Memory B cell (primary cell): ENCODE measurements at regions not wholly inside any gene's neighbourhood (a gene's known extent, or its start where the extent isn't known, plus 50 kb on each side); places are given as distances from the start of the nearest gene placed in this dataset.

Experiments used
- ATAC-seq: fragments of 150-1000 bp; cut with Tn5 transposase; 2 replicates; pipeline ENCODE4 v1.10.0; 2021; ENCODE audit warnings: low read depth, mild to moderate bottlenecking, moderate library complexity
- DNase-seq, 2 donors: peaks; one replicate each; pipeline ENCODE4 v3.0.0; 2022; ENCODE audit warnings: low spot score in 2 of 2
- H3K27ac Mint-ChIP-seq: one replicate; pipeline ENCODE4 v1.8.0; 2022; ENCODE audit warnings: mild to moderate bottlenecking, moderate library complexity, mixed read lengths
- H3K27me3 Mint-ChIP-seq: one replicate; pipeline ENCODE4 v1.8.0; 2022; ENCODE audit warnings: mixed read lengths
- H3K36me3 Mint-ChIP-seq: one replicate; pipeline ENCODE4 v1.8.0; 2022; ENCODE audit warnings: mild to moderate bottlenecking, mixed read lengths
- H3K4me1 Mint-ChIP-seq: one replicate; pipeline ENCODE4 v1.8.0; 2022; ENCODE audit warnings: mixed read lengths
- H3K4me3 Mint-ChIP-seq: one replicate; pipeline ENCODE4 v1.8.0; 2022; ENCODE audit warnings: mild to moderate bottlenecking, moderate library complexity, mixed read lengths
- H3K9me3 Mint-ChIP-seq: one replicate; pipeline ENCODE4 v1.8.0; 2022; ENCODE audit warnings: mixed read lengths

DNA sequence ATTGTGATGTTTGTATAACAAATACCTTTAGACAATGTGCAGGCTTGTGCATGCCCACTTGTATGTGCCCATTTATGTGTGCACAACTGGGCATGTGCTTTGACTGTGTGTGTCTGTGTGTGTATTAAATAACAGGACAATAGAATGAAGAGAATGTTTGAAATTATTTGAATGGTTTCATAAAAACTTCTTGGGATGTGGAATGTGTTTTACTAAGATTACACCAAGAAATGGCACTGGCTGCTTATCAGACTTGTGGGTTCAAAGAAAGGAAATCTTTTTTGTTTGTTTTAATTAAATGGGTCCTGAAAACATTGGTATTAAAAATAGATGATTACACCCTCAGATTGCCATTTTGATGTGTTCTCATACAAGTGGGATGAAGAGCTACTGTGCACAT is 191.6 kb upstream of the CCN2 start:
- H3K4me1 Mint-ChIP-seq, result no peaks in the 10 kb centered on the region
- no peaks in the 10 kb centered on the region for H3K36me3 Mint-ChIP-seq
- DNase-seq (no peak), ATAC-seq (no peak)
- no peaks in the 10 kb centered on the region for H3K9me3 Mint-ChIP-seq
- no peak overlapping the region for H3K4me3 Mint-ChIP-seq
- no peak overlapping the region for H3K27ac Mint-ChIP-seq
- H3K27me3 Mint-ChIP-seq, result peaks cover 3% of the 10 kb centered on the region

DNA sequence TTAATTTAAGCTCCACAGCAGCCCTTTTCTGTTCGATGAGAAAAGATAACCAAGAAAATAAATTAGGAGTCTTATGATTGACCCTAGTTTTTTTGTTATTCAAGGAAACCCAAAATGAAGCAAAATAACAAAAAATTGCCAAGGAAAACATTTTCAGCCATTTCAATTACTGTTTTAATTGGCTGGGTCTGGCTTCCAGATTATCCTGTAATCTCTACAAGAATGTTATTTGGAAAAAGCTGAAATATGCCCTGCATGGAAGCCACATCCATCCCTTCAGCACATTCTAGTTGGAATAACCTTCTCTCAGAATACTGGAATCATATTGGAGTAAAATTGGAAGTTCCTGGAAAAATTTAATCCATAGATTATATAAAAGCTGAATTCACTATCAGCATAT is 191.1 kb upstream of the CCN2 start:
- Mint-ChIP-seq H3K36me3 (no peaks in the 10 kb centered on the region), H3K27me3 (peaks cover 3% of the 10 kb centered on the region), H3K4me1 (peaks cover 3% of the 10 kb centered on the region), H3K27ac (no peak overlapping the region), H3K9me3 (no peaks in the 10 kb centered on the region), H3K4me3 (no peak overlapping the region)
- no peak for DNase-seq
- no peak for ATAC-seq

DNA sequence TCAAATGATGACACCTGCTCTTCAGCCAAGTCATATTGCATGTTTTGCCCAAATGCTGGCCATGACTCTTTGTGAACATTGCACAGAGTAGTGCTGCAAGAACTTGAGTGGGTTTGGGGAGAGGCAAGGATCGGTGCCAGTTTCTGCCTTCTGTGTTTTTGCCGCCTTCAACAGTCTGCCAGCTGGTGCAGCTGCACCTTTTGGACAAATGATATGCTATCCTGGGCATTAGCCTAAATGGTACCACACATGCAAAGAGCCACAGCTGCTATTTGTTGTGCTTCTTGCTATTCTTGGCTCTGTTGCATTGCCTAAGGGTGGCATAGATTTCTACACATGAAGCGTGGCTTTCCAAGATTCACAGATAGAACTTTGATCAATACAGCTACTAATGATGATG is 189.0 kb upstream of the CCN2 start:
- H3K27ac Mint-ChIP-seq, result no peak overlapping the region
- DNase-seq, result no peak
- H3K4me3 Mint-ChIP-seq, result no peak overlapping the region
- H3K27me3 Mint-ChIP-seq, result peaks cover 3% of the 10 kb centered on the region
- no peak for ATAC-seq
- peaks cover 5% of the 10 kb centered on the region for H3K4me1 Mint-ChIP-seq
- H3K36me3 Mint-ChIP-seq, result no peaks in the 10 kb centered on the region
- no peaks in the 10 kb centered on the region for H3K9me3 Mint-ChIP-seq

DNA sequence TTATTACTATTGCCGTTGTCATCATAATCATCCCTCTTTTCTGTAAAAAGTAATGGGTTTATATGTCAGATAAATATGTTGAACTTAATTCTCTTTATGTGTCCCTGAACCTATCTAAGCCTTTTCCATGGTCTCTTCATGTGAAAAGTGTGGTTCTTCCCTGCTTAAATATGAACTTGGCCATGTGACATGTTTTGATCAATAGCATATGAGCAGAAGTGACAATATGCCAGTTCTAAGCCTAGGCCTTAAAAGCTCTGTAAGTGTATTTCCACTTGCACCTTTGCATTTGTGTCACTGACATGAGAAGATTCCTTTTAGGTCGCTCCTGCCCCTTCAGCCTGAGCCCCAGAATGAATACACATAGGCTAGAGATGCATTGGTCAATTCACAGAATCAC is 188.4 kb upstream of the CCN2 start:
- ATAC-seq (no peak), DNase-seq (no peak)
- H3K36me3 Mint-ChIP-seq, result no peaks in the 10 kb centered on the region
- no peak overlapping the region for H3K27ac Mint-ChIP-seq
- no peak overlapping the region for H3K4me3 Mint-ChIP-seq
- H3K27me3 Mint-ChIP-seq, result peaks cover 2% of the 10 kb centered on the region
- no peaks in the 10 kb centered on the region for H3K9me3 Mint-ChIP-seq
- H3K4me1 Mint-ChIP-seq, result peaks cover 5% of the 10 kb centered on the region

DNA sequence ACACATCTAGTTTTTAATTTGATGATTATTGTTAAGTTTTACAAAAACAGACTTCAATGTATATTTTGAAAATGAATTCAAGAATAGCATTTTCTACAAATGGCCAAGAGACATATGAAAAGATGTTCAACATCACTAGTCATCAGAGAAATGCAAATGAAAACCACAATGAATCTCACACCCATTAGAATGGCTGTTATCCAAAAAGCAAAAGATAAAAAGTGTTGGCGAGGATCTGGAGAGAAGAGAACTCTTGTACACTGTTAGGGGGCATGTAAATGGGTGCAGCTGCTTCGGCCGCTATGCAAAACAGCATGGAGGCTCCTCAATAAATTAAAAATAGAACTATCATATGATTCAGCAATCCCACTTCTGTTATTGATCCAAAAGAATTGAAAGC is 185.8 kb upstream of the CCN2 start:
- ATAC-seq (no peak), DNase-seq (no peak)
- H3K27ac Mint-ChIP-seq, result no peak overlapping the region
- no peaks in the 10 kb centered on the region for H3K9me3 Mint-ChIP-seq
- H3K4me1 Mint-ChIP-seq, result peaks cover 17% of the 10 kb centered on the region
- H3K4me3 Mint-ChIP-seq, result no peak overlapping the region
- H3K27me3 Mint-ChIP-seq, result peaks cover 3% of the 10 kb centered on the region
- H3K36me3 Mint-ChIP-seq, result no peaks in the 10 kb centered on the region

DNA sequence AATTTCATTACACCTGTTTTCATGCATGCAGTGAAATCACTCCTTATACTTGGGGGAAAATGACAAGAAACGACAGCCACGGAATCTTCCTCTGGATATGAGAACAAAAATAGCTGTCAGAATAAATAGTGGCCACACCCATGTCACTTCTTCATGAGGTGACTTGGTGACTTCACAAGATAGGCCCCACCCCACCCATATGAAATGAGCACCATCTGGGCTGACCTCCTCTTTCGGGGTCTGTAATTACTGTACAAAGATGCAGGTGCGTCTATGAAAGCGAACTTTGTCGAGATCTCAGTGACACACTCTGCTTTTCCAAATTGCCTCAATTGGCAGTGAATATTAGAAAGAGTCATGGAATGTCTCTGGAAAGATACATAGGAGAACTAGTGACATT is 184.2 kb upstream of the CCN2 start:
- Mint-ChIP-seq H3K4me1 (peaks cover 22% of the 10 kb centered on the region), H3K36me3 (no peaks in the 10 kb centered on the region), H3K27me3 (peaks cover 3% of the 10 kb centered on the region), H3K9me3 (no peaks in the 10 kb centered on the region), H3K27ac (no peak overlapping the region), H3K4me3 (no peak overlapping the region)
- no peak for ATAC-seq
- no peak for DNase-seq

DNA sequence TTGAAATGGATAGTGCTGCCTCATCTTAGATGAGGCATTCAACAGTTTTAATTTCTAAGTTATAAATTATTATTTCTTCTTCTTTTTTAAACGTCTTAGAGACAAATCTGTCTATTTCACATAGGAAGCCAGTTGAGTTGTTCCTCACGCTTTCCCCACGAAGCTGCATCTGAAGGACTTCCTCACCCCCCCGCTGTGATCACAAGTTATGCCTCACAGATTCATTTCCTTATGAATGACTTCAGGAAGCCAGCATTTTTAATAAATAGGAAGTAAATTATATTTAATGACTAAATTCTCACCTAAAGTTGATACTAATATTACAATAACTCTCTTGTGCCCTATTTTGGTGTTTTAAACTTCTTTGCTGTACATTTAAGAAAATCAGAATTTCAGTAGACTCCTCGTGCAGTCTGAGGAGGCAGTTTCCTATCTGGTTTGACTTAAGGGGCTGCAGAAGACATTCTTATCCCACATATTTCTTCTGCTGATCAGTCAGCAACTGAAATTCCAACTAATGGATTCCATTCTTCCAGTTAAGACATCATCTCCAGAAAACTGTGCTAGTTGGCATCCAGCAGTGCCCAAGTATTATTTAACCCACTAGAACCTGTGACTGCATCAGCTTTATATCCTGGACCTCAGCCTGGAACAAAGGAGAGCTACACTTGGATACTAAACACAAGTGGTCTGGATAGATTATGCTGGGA is 182.7 kb upstream of the CCN2 start:
- ATAC-seq (peak; percentile 43), DNase-seq (no peak)
- H3K4me3 Mint-ChIP-seq, result no peak overlapping the region
- H3K9me3 Mint-ChIP-seq, result no peaks in the 10 kb centered on the region
- H3K36me3 Mint-ChIP-seq, result no peaks in the 10 kb centered on the region
- peaks cover 2% of the 10 kb centered on the region for H3K27me3 Mint-ChIP-seq
- H3K4me1 Mint-ChIP-seq, result peaks cover 22% of the 10 kb centered on the region
- no peak overlapping the region for H3K27ac Mint-ChIP-seq

DNA sequence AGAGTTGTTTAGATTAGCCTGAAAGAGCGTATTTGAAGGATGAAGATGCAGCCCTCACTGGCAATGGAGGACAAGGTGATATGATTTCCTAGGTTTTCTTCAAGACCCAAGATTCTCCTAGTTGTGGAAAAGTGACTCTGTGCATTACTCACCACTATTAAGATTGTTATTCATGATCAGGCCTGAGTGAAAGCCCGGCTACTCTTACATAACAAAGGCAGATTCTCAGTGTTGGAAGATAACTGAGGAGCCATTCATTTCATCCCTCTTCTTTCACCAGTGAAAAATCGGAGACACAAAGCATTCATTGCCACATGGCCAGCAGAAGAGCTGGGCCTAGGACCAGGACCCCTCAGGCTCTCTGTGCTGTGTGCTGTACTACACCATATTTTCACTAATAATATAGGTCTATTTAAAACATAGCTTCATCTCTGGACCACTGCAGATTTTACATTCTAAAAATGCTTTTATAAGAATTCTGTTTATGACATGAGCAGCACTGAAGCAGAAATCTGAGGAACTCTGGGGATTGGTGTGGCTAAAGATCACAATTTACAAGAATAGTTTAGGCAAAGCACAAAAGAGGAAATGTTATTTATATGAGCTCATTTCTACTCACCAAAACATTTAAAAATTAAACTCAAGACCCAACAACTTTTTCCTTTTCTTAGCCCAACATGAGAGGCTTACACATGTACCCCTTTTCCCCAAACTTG is 181.9 kb upstream of the CCN2 start:
- no peak for DNase-seq
- no peak for ATAC-seq
- Mint-ChIP-seq H3K9me3 (no peaks in the 10 kb centered on the region), H3K4me3 (no peak overlapping the region), H3K27me3 (peaks cover 2% of the 10 kb centered on the region), H3K4me1 (peaks cover 22% of the 10 kb centered on the region), H3K36me3 (no peaks in the 10 kb centered on the region), H3K27ac (no peak overlapping the region)

DNA sequence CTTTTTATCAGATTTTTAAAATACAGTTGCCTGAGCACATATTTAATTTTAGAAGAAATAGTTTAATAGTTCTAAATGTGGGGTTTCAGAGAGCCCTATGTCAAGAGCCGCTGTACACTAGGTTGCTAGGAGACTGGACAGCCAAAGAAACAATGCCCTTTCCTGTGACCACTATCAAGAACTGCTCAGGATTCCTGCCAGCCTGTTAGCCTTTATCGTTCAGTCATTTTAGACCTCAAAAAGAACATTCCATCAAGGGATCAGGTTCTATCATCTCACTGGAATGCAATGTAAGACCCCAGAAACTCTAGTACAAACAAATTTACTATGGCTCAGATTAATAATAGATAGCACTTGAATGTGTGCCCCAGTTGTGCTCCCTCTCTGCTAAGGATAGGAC is 181.2 kb upstream of the CCN2 start:
- H3K27me3 Mint-ChIP-seq, result peaks cover 2% of the 10 kb centered on the region
- no peaks in the 10 kb centered on the region for H3K9me3 Mint-ChIP-seq
- DNase-seq, result no peak
- H3K27ac Mint-ChIP-seq, result no peak overlapping the region
- H3K4me3 Mint-ChIP-seq, result no peak overlapping the region
- peaks cover 20% of the 10 kb centered on the region for H3K4me1 Mint-ChIP-seq
- ATAC-seq, result no peak
- no peaks in the 10 kb centered on the region for H3K36me3 Mint-ChIP-seq

DNA sequence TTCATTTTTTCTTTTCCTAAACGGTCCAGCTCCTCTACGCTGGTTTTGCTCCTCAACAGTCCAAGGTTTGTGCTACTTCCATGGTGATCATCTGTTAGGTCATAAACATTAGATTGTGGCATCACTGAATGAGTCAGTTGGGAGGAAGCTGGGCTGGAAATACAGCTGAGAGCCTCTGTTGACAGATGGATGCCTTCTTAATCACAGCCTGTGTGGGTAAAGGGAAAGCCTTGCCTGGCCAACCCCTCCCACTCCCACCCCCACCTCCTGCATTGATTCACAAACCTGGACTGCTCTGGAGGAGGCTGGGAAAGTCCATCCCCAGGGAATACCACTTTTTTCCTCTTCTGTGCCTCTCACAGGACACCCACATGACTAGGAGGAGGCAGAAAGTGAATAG is 180.6 kb upstream of the CCN2 start:
- H3K36me3 Mint-ChIP-seq, result no peaks in the 10 kb centered on the region
- H3K9me3 Mint-ChIP-seq, result no peaks in the 10 kb centered on the region
- H3K4me3 Mint-ChIP-seq, result no peak overlapping the region
- H3K27ac Mint-ChIP-seq, result no peak overlapping the region
- no peak for ATAC-seq
- no peak for DNase-seq
- H3K4me1 Mint-ChIP-seq, result peaks cover 16% of the 10 kb centered on the region
- H3K27me3 Mint-ChIP-seq, result peaks cover 3% of the 10 kb centered on the region

DNA sequence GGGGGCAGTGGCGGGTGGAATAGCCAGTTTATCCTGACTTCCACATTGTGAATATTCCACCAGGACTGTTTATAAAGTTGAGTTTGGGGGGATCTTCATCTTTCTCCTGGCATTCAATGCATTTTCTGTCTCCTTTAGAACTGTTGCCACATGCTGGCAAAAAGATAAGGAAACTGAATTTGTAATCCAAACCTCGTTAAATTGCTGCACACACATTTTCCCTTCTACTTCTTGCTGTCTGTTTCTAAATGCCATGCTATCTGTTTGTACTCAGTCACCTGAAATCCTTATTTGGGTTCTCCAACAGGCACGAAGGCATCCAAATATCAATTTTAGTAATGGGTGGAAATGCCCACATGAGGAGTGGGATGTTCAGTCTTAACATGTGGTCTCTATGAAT is 180.2 kb upstream of the CCN2 start:
- no peak overlapping the region for H3K27ac Mint-ChIP-seq
- H3K9me3 Mint-ChIP-seq, result no peaks in the 10 kb centered on the region
- ATAC-seq (no peak), DNase-seq (no peak)
- peaks cover 16% of the 10 kb centered on the region for H3K4me1 Mint-ChIP-seq
- peaks cover 3% of the 10 kb centered on the region for H3K27me3 Mint-ChIP-seq
- H3K4me3 Mint-ChIP-seq, result no peak overlapping the region
- no peaks in the 10 kb centered on the region for H3K36me3 Mint-ChIP-seq

DNA sequence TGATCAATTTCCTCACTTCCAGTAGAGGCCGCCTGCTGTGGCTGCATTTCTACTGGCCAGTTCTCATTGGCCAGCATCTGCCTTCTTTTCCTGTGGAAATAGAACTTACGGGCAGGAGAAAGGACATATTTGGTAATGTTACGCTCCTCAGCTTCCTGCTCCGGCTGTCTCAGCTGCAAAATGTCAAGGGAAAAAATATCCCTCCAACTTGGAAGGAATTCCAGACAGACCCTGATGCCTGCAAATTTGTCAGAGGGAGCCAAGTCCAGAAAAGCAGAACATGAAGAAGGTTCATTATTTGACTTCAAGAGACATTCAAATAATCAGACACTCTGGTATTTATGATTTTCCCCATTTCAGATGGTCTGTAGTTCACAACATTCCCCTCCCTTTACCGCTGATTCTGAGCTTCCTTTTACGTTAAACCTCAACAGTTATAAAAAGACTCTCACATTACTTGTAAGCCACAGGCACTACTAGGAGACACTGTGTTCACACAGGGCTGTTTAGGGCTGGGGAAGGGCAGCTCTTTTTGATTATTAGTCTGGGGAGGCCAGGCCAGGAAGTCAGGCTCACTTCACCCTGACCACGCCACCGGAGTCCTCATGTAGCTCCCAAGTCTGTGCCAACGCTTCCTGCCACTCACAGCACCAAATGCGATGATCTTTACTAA is 179.6 kb upstream of the CCN2 start:
- H3K36me3 Mint-ChIP-seq, result no peaks in the 10 kb centered on the region
- ATAC-seq (no peak), DNase-seq (no peak)
- no peak overlapping the region for H3K4me3 Mint-ChIP-seq
- peaks cover 3% of the 10 kb centered on the region for H3K27me3 Mint-ChIP-seq
- peaks cover 16% of the 10 kb centered on the region for H3K4me1 Mint-ChIP-seq
- no peak overlapping the region for H3K27ac Mint-ChIP-seq
- no peaks in the 10 kb centered on the region for H3K9me3 Mint-ChIP-seq

DNA sequence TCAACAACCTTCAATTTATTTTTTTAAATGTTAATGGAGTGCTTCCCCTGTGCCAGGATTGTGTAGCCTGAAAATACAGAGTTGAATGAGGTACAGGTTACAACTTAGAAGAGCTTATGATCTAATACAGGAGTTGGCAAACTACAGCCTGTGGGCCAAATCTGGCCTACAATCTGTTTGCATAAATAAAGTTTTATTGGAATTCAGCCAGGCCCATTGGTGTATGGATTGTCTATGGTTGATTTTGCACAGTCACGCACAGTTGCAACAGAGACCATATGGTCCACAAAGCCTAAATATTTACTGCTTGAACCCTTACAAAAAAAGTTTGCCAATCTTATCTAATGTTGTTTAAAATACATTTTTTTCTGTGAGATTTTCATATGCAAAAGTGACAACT is 177.3 kb upstream of the CCN2 start:
- no peak overlapping the region for H3K27ac Mint-ChIP-seq
- H3K4me3 Mint-ChIP-seq, result no peak overlapping the region
- no peaks in the 10 kb centered on the region for H3K36me3 Mint-ChIP-seq
- DNase-seq, result no peak
- ATAC-seq, result no peak
- peaks cover 3% of the 10 kb centered on the region for H3K27me3 Mint-ChIP-seq
- H3K4me1 Mint-ChIP-seq, result peaks cover 10% of the 10 kb centered on the region
- H3K9me3 Mint-ChIP-seq, result no peaks in the 10 kb centered on the region

DNA sequence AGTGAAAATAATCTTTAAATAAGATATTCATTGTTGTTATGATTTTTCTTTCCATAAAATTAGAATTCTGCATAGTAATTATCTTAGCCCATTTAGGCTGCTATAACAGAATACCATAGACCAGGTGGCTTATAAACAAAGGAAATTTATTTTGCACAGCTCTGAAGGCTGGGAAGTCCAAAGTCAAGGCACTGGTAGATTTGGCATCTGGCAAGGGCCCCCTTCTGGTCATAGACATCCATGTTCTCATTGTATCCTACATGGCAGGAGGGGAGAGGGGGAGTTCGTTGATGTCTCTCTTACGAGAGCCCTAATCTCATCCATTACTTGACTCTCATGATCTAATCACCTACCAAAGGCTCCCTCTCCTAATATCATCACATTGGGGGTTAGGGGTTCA is 175.0 kb upstream of the CCN2 start:
- Mint-ChIP-seq H3K4me3 (no peak overlapping the region), H3K27me3 (peaks cover 2% of the 10 kb centered on the region), H3K9me3 (no peaks in the 10 kb centered on the region), H3K36me3 (no peaks in the 10 kb centered on the region), H3K27ac (no peak overlapping the region), H3K4me1 (no peaks in the 10 kb centered on the region)
- DNase-seq, result no peak
- no peak for ATAC-seq
